HG03520 (cell line): ENCODE measurements at regions not wholly inside any gene's neighbourhood (a gene's known extent, or its start where the extent isn't known, plus 50 kb on each side); places are given as distances from the start of the nearest gene placed in this dataset.

Experiments used
- ATAC-seq: cut with Tn5 transposase; IDR thresholded peaks from one replicate; pipeline ENCODE4 v1.9.1; 2021; ENCODE audit warnings: mild to moderate bottlenecking, moderate library complexity; ENCODE audit not compliant: unreplicated experiment

GRCh38 chr4:15364183-15364582 lies 63.6 kb upstream of the C1QTNF7 start:
- ATAC-seq = no peak

- no peak for ATAC-seq
These were observed 62.2 kb upstream of the C1QTNF7 start for GRCh38 chr4:15365641-15366040.

DNA sequence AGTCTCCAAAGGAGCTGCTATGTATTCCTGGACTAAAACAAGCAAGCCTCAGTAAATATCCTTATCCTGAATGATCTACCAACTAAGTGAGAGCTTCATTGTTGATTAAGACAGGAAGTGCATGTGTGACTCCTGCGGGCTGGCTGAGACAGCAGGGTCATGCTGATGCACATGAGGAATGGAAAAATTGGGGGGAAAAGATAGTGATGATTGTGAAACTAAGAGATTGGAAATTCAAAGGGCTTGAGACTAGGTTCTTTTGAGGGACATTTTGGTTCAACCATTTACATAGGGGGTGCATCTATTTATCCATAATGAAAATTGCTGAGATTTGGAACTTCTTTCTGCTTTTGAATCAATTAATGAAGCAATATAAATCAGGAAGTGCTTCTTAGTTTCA lies 61.1 kb upstream of the C1QTNF7 start:
- ATAC-seq = no peak

DNA sequence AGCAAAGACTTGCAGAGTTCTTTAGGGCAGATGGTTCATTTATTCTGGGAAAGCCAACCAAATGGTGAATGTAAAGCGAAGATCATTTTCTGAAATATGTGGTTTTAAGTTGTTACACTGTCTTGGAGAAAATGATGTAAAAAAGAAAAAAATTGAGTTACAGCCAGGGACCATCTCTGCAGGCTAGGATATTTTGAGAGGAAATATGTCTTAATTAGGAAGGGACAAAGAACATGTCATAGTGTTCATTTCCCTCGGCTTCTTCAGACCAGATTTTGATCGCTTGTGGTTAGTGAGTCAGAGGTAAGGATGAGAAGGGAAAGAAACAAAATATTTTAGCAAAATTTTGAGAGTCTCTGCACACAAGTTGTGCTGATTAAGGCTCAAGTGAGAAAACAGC lies 59.0 kb upstream of the C1QTNF7 start:
- no peak for ATAC-seq

- ATAC-seq = no peak
These were observed 57.5 kb upstream of the C1QTNF7 start for GRCh38 chr4:15370296-15370695.

GRCh38 chr4:15373363-15373762 lies 54.5 kb upstream of the C1QTNF7 start:
- ATAC-seq = no peak

DNA sequence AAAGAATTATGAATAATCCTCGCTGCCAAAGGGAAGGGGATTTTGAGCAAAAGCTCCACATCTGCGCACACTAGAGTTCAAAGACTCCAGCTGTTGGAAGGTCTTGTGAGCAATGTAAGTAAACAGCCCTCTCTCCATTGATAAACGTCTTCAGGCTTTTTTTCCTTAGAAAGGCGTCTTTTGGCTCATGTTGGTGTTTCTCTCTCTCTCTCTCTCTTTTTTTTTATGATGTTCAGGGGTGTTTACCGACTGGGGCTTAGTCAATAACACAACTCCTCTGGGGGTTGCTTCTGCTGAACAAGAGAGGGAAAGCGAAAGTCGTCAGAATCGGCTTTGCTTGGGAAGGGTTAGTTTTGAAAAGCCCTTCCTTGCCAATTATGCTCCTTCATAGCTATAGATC lies 53.2 kb upstream of the C1QTNF7 start:
- no peak for ATAC-seq

- ATAC-seq = no peak
These were observed 52.2 kb upstream of the C1QTNF7 start for GRCh38 chr4:15375667-15376066.

- ATAC-seq = no peak
These were observed 51.7 kb upstream of the C1QTNF7 start for GRCh38 chr4:15376145-15376544.

DNA sequence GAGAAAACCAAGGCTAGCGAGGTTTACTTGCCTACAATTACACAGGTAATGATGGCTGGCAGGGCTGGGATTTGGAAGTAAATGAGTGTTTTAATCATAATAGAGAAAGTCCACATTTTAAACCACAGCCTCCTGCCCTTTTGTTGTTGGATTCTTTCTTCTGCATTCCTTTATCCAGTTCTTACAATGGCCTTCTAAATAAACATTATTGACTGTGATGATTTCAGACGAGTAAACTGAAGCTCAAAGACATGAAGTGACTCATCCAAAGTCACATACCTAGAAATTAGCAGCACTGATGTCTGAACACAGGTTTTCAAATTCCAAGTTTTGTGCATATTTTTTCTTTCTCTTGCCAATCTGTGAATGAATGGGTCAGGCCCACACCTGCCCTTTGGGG lies 51.2 kb upstream of the C1QTNF7 start:
- ATAC-seq = no peak
